ENCODE measurements at regions not wholly inside any gene's neighbourhood (a gene's known extent, or its start where the extent isn't known, plus 50 kb on each side); places are given as distances from the start of the nearest gene placed in this dataset.
A peak's percentile ranks its signal among the peaks of the same experiment; 100 is the strongest.

GRCh38 chr9:118991366-118992285, 377.6 kb downstream of the BRINP1 start:
- no peaks in the 10 kb centered on the region for H3K9me3 ChIP-seq (ENCODE audit: control insufficient read depth in 1 of 2, low read length in 2 of 2)
- no peak overlapping the region for H3K27ac ChIP-seq (ENCODE audit: low read length)
- H3K36me3 ChIP-seq (ENCODE audit: control insufficient read depth in 1 of 2, insufficient read depth in 2 of 2, low read length in 2 of 2) = no peaks in the 10 kb centered on the region
- H3K4me3 ChIP-seq (ENCODE audit: low read depth in 1 of 2, low read length in 2 of 2) = no peak overlapping the region
- H3K27me3 ChIP-seq (ENCODE audit: low read depth, low read length) = no peaks in the 10 kb centered on the region
- no peaks in the 10 kb centered on the region for H3K4me1 ChIP-seq (ENCODE audit: control insufficient read depth in 1 of 2, insufficient read depth in 2 of 2, low read length in 2 of 2)

- Histone ChIP-seq H3K4me3 (ENCODE audit: low read depth in 1 of 2, low read length in 2 of 2) (no peak overlapping the region), H3K36me3 (ENCODE audit: control insufficient read depth in 1 of 2, insufficient read depth in 2 of 2, low read length in 2 of 2) (no peaks in the 10 kb centered on the region), H3K27me3 (ENCODE audit: low read depth, low read length) (no peaks in the 10 kb centered on the region), H3K4me1 (ENCODE audit: control insufficient read depth in 1 of 2, insufficient read depth in 2 of 2, low read length in 2 of 2) (no peaks in the 10 kb centered on the region), H3K27ac (ENCODE audit: low read length) (no peak overlapping the region), H3K9me3 (ENCODE audit: control insufficient read depth in 1 of 2, low read length in 2 of 2) (no peaks in the 10 kb centered on the region)
These were observed 376.1 kb downstream of the BRINP1 start for GRCh38 chr9:118992813-118993794.

DNA sequence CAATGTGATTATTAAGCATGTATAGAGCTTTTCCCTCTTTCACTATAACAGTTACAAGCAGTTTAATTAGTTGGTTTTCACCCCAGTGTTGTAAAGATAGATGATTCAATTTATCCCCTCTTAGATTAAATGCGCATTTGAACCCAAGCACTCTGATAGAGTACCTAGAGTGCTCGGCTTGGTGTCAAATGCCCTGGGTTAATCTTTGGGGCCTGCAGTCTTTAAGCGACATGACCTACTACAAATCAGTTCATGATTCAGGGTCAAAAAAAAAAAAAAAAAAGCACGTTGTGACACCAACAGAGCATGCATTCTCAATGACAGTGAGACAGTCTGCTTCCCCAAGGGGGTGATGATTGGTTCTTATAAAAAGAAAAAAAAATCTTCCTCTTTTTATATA, 375.3 kb downstream of the BRINP1 start:
- no peaks in the 10 kb centered on the region for H3K27me3 ChIP-seq (ENCODE audit: low read depth, low read length)
- H3K36me3 ChIP-seq (ENCODE audit: control insufficient read depth in 1 of 2, insufficient read depth in 2 of 2, low read length in 2 of 2) = no peaks in the 10 kb centered on the region
- no peaks in the 10 kb centered on the region for H3K9me3 ChIP-seq (ENCODE audit: control insufficient read depth in 1 of 2, low read length in 2 of 2)
- H3K27ac ChIP-seq (ENCODE audit: low read length) = no peak overlapping the region
- H3K4me3 ChIP-seq (ENCODE audit: low read depth in 1 of 2, low read length in 2 of 2) = no peak overlapping the region
- H3K4me1 ChIP-seq (ENCODE audit: control insufficient read depth in 1 of 2, insufficient read depth in 2 of 2, low read length in 2 of 2) = no peaks in the 10 kb centered on the region

GRCh38 chr9:119002491-119002890, 366.7 kb downstream of the BRINP1 start:
- no peak overlapping the region for H3K27ac ChIP-seq (ENCODE audit: low read length)
- no peaks in the 10 kb centered on the region for H3K4me1 ChIP-seq (ENCODE audit: control insufficient read depth in 1 of 2, insufficient read depth in 2 of 2, low read length in 2 of 2)
- no peak overlapping the region for H3K4me3 ChIP-seq (ENCODE audit: low read depth in 1 of 2, low read length in 2 of 2)
- no peaks in the 10 kb centered on the region for H3K27me3 ChIP-seq (ENCODE audit: low read depth, low read length)
- no peaks in the 10 kb centered on the region for H3K36me3 ChIP-seq (ENCODE audit: control insufficient read depth in 1 of 2, insufficient read depth in 2 of 2, low read length in 2 of 2)
- H3K9me3 ChIP-seq (ENCODE audit: control insufficient read depth in 1 of 2, low read length in 2 of 2) = no peaks in the 10 kb centered on the region

DNA sequence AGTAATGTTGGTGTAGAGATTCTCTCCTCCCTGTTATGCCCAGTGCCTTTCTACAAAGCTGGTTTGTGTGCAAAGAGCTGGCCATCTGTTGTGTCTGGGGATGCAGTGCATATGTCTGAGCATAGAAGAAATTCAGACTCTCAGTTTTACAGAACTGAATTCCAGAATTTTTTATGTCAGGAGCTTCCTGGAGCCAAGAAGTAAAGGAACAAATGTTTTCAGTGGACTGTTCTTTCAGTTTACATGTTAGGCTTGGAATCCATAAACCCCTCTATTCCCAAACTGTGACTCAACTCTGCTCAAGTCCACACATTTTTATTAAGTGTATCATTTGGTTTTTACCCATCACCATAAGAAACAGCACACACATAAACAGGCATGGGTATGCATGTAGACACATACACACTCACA, 366.0 kb downstream of the BRINP1 start:
- Histone ChIP-seq H3K27ac (ENCODE audit: low read length) (peak overlapping the region; percentile 49), H3K36me3 (ENCODE audit: control insufficient read depth in 1 of 2, insufficient read depth in 2 of 2, low read length in 2 of 2) (no peaks in the 10 kb centered on the region), H3K4me1 (ENCODE audit: control insufficient read depth in 1 of 2, insufficient read depth in 2 of 2, low read length in 2 of 2) (no peaks in the 10 kb centered on the region), H3K27me3 (ENCODE audit: low read depth, low read length) (no peaks in the 10 kb centered on the region), H3K9me3 (ENCODE audit: control insufficient read depth in 1 of 2, low read length in 2 of 2) (no peaks in the 10 kb centered on the region), H3K4me3 (ENCODE audit: low read depth in 1 of 2, low read length in 2 of 2) (no peak overlapping the region)

DNA sequence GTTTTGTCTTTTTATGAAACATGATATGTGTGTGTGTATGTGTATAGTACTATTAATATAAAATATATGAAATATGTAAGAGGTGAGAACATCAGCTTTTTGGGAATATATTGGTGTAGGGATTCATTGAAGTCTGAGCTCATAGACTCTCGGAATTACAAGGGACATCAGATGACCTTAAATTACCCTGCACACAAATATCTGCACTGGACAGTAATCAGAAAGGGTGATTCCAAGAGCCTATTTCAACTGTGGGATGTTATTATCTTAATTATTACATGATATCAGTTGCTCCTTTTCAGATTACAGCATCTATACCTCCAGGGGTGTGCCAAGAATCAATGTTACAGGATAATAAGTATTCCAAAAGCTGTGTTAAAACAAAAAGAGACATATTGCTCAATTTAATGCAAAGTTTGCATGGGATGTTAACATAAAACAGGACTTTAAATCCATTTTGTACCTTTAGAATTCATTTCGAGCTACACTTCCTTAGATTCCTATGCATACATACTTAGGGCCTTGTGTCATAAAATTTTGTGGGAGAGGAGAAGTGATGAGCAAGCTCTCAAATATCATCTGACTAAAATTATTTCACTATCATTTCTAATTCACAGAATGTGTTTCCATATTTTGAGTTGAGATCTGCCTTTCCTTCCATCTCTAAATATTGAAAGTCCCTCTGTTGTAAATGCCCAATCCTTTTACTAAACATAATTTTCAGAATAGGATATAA, 365.2 kb downstream of the BRINP1 start:
- H3K4me1 ChIP-seq (ENCODE audit: control insufficient read depth in 1 of 2, insufficient read depth in 2 of 2, low read length in 2 of 2) = no peaks in the 10 kb centered on the region
- H3K9me3 ChIP-seq (ENCODE audit: control insufficient read depth in 1 of 2, low read length in 2 of 2) = no peaks in the 10 kb centered on the region
- H3K36me3 ChIP-seq (ENCODE audit: control insufficient read depth in 1 of 2, insufficient read depth in 2 of 2, low read length in 2 of 2) = no peaks in the 10 kb centered on the region
- no peaks in the 10 kb centered on the region for H3K27me3 ChIP-seq (ENCODE audit: low read depth, low read length)
- H3K4me3 ChIP-seq (ENCODE audit: low read depth in 1 of 2, low read length in 2 of 2) = no peak overlapping the region
- H3K27ac ChIP-seq (ENCODE audit: low read length) = peak overlapping the region; percentile 49

DNA sequence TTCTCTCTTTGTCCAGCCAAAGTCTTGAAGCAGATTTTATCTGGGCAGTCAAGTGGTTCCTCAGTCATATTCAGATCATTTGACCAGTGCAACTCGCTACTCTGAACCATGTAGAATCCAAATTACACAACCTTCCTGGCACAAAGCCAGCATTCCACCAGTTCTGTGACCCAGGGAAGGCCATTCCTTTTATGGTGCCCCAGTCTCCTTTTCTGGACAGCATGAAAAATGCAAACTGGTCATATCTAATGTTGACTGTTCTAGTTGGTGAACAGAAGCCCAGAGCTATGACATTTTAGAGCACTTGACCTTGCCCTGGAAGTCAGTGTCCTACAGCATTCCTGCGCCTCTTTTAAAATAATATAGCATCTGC, 364.6 kb downstream of the BRINP1 start:
- Histone ChIP-seq H3K27ac (ENCODE audit: low read length) (peak overlapping the region; percentile 49), H3K27me3 (ENCODE audit: low read depth, low read length) (no peaks in the 10 kb centered on the region), H3K9me3 (ENCODE audit: control insufficient read depth in 1 of 2, low read length in 2 of 2) (no peaks in the 10 kb centered on the region), H3K4me3 (ENCODE audit: low read depth in 1 of 2, low read length in 2 of 2) (no peak overlapping the region), H3K4me1 (ENCODE audit: control insufficient read depth in 1 of 2, insufficient read depth in 2 of 2, low read length in 2 of 2) (no peaks in the 10 kb centered on the region), H3K36me3 (ENCODE audit: control insufficient read depth in 1 of 2, insufficient read depth in 2 of 2, low read length in 2 of 2) (no peaks in the 10 kb centered on the region)

- Histone ChIP-seq H3K9me3 (ENCODE audit: control insufficient read depth in 1 of 2, low read length in 2 of 2) (no peaks in the 10 kb centered on the region), H3K4me3 (ENCODE audit: low read depth in 1 of 2, low read length in 2 of 2) (no peak overlapping the region), H3K27me3 (ENCODE audit: low read depth, low read length) (no peaks in the 10 kb centered on the region), H3K27ac (ENCODE audit: low read length) (peak overlapping the region; percentile 49), H3K4me1 (ENCODE audit: control insufficient read depth in 1 of 2, insufficient read depth in 2 of 2, low read length in 2 of 2) (no peaks in the 10 kb centered on the region), H3K36me3 (ENCODE audit: control insufficient read depth in 1 of 2, insufficient read depth in 2 of 2, low read length in 2 of 2) (no peaks in the 10 kb centered on the region)
These were observed 364.1 kb downstream of the BRINP1 start for GRCh38 chr9:119005162-119005561.

DNA sequence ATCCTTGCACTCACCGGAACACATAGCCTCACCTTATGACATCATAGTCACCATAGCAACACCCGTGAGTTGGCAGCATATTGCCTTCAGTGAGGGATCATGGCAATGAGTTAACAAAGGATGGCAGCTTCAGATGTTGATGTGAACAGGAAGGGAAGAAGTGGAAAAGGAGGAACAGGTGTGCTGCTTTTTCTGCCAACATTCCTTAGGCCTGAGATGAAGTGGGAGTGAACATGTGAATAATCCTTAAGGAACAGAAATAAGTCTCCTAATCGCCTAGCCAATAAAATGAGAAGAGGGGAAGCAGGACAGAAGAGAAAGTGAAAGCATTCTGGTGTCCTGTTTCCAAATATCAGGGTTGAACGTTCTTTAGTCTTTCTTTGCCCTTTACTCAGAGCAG, 360.0 kb downstream of the BRINP1 start:
- Histone ChIP-seq H3K4me1 (ENCODE audit: control insufficient read depth in 1 of 2, insufficient read depth in 2 of 2, low read length in 2 of 2) (no peaks in the 10 kb centered on the region), H3K36me3 (ENCODE audit: control insufficient read depth in 1 of 2, insufficient read depth in 2 of 2, low read length in 2 of 2) (no peaks in the 10 kb centered on the region), H3K9me3 (ENCODE audit: control insufficient read depth in 1 of 2, low read length in 2 of 2) (no peaks in the 10 kb centered on the region), H3K27me3 (ENCODE audit: low read depth, low read length) (no peaks in the 10 kb centered on the region), H3K4me3 (ENCODE audit: low read depth in 1 of 2, low read length in 2 of 2) (no peak overlapping the region), H3K27ac (ENCODE audit: low read length) (no peak overlapping the region)

- Histone ChIP-seq H3K4me1 (ENCODE audit: control insufficient read depth in 1 of 2, insufficient read depth in 2 of 2, low read length in 2 of 2) (no peaks in the 10 kb centered on the region), H3K9me3 (ENCODE audit: control insufficient read depth in 1 of 2, low read length in 2 of 2) (no peaks in the 10 kb centered on the region), H3K27me3 (ENCODE audit: low read depth, low read length) (no peaks in the 10 kb centered on the region), H3K27ac (ENCODE audit: low read length) (no peak overlapping the region), H3K4me3 (ENCODE audit: low read depth in 1 of 2, low read length in 2 of 2) (no peak overlapping the region), H3K36me3 (ENCODE audit: control insufficient read depth in 1 of 2, insufficient read depth in 2 of 2, low read length in 2 of 2) (no peaks in the 10 kb centered on the region)
These were observed 349.0 kb downstream of the BRINP1 start for GRCh38 chr9:119020284-119020683.

Measured in muscle layer of duodenum (tissue), 2 donors.